Activated CD4-positive, CD25-positive, alpha-beta regulatory T cell treated with anti-CD3 and anti-CD28 coated beads, Interleukin-2, amount 50 U/mL, for 24 hours (primary cell): ENCODE measurements at regions not wholly inside any gene's neighbourhood (a gene's known extent, or its start where the extent isn't known, plus 50 kb on each side); places are given as distances from the start of the nearest gene placed in this dataset.
"Not testable (repeated sequence)": the region's sequence is repeated elsewhere in the genome, so short reads cannot be mapped to it uniquely, and the experiment has no call there.

ENCODE experiments used
- ATAC-seq, 2 donors: fragments of 150-1000 bp; cut with Tn5 transposase; one replicate each; pipeline ENCODE4 v1.10.0; 2021; ENCODE audit warnings: mild to moderate bottlenecking in 1 of 2, moderate library complexity in 1 of 2

DNA sequence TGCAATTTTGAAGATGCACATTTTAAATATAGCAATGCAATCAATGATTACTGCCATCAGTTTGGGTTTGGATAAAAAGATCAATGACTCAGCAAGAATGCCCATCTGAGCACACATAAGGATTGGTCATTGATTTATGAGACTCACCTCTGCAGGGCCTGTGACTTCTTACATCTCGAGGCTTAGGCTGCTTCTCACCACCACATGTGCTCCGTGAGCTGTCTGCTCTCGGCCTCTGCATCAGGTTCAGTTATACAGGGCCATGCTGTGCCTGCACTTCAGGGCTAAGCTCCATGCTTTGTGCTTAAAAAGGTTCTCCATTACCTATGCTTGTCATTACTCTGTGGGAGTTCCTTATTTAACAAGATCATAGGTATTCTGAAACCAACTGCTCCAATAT lies 887.5 kb downstream of the DIPK2A start:
- no peak for ATAC-seq

DNA sequence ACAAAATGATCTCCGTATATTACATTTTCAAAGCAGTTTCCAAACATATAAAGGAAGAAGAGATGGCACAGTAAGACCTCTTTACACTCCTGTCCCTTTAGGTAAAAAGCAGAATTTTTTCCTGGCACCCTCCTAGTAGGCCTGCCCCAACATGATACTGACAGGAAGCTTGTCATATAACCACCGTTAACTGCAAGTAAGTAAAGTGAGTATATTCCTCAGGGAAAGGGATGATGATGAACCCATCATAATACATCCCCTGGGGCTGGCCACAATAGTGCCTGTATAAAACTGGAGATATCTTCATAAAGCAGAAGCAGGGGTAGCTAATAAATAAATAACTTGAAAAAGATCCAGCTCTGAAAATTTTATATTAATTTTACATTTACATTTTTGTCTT lies 893.0 kb downstream of the DIPK2A start:
- no peak for ATAC-seq

GRCh38 chr3:144865948-144866347 lies 894.3 kb downstream of the DIPK2A start:
- no peak for ATAC-seq

- ATAC-seq = no peak
These were observed 894.9 kb downstream of the DIPK2A start for GRCh38 chr3:144866476-144866875.

DNA sequence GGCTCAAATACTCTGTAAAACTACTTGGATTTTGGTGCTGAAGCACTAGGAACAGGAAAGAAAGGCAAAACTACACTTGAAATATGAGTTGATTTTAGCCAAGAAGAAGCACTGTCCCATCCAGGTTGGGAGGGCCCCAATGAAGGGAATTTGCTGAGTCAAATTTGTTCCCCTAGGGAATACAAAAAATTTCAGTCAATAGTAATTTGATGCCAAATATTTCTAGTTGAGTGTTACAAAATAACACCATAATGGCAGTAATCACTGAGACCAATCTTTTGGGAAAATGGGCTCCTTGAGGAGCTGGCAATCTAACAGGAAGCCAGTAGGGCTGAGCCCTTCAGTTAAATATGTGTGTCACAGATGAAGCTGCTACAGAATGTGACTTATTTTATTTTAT lies 896.9 kb downstream of the DIPK2A start:
- ATAC-seq = no peak

GRCh38 chr3:144873066-144873465 lies 901.4 kb downstream of the DIPK2A start:
- no peak for ATAC-seq

DNA sequence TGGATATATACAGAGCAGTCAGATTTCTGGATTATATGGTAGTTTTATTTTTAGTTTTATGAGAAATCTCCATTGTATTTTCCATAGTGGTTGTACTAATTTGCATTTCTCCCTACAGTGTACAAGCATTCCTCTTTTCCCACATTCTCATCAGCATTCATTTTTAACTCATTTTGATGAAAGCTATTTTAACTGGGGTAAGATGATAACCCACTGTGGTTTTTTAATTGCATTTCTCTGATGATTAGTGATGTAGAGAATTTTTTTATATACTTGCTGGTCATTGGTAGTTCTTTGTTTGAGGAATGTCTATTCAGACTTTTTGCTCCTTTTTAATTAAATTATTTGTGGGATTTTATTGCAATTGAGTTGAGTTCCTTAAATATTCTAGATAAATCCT lies 903.6 kb downstream of the DIPK2A start:
- ATAC-seq = no peak

DNA sequence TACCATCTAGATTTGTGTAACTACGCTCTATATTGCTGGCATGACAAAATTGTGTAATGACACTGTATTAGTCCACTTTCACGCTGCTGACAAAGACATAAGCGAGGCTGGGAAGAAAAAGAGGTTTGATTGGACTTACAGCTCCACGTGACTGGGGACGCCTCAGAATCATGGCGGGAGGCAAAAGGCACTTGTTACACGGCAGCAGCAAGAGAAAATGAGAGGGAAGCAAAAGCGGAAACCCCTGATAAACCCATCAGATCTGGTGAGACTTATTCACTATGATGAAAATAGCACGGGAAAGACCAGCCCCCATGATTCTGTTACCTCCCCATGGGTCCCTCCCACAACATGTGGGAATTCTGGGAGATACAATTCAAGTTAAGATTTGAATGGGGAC lies 905.7 kb downstream of the DIPK2A start:
- no peak for ATAC-seq

DNA sequence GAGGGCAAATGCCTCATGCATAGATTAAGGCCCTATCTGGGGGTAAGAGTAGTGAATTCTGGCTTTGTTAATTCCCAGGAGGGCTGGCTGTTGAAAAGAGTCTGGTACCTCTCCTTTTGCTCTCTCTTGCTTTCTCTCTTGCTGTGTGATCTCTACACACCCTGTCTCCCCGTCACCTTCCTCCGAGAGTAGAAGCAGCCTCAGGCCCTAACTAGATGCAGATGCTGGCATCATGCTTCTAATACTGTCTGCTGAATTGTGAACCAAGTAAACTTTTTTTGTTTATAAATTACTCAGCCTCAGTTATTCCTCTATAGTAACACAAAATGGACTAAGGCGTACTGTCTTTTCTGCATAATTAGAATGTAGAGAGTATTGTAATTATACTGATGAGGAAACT lies 908.1 kb downstream of the DIPK2A start:
- no peak for ATAC-seq

DNA sequence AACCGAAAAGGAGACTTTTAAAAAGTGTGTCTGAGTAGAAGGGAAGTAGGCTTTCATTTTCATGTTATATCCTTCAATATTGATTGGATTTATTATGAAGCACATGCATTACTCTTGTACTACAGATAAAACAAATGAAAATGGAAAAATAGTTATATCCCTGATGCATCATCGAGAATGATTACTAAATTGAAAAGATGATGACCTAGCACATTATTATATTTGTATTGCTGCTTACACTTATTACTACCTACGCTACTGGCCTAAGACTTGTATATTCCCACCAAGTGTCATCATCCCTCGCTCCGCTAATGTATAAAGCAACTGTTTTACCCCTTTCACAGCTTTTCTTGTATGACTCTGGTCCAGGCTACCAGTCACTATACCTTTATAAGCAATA lies 922.4 kb downstream of the DIPK2A start:
- ATAC-seq = no peak

GRCh38 chr3:144894576-144894975 lies 923.0 kb downstream of the DIPK2A start:
- ATAC-seq = no peak

DNA sequence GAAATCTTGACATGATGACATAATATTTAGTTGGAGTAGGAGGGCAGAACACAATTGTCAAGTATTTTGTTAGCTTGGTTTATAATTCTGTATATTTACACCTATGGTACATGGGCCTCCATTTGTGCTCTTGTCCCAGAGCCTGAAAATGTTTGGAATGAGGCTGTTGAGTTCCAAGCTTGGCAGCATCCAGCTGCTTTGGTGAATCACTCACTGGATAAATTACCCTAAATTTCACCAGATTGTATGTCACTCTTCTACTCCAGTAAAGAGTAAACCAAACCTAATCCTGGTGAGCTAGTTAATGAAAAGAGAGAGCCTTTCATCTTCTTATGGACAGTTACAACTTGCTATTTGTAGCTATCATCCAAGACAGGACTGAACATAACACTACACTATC lies 928.7 kb downstream of the DIPK2A start:
- no peak for ATAC-seq

- ATAC-seq = not testable (repeated sequence)
These were observed 936.0 kb downstream of the DIPK2A start for GRCh38 chr3:144907581-144907980.

- no peak for ATAC-seq
These were observed 941.3 kb downstream of the DIPK2A start for GRCh38 chr3:144912968-144913367.

DNA sequence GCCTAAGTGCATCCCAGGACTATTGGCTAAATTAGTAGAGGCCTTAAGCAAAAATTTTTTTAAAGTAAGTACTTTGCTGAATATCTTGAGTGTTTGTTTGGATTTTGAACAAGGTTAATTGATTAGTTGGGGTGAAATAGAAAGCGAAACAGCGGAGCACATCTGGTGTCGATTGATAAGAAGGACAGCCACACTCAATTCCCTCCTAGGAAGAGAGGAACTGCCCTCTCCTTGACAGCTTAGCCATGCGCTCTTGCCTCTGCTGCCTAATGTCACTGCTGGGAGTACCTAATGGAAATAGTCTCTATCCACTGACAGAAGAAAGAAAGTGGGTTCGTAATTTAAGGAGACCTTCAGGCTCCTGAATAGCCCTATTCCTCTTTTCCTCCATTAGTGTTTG lies 943.6 kb downstream of the DIPK2A start:
- ATAC-seq = no peak

DNA sequence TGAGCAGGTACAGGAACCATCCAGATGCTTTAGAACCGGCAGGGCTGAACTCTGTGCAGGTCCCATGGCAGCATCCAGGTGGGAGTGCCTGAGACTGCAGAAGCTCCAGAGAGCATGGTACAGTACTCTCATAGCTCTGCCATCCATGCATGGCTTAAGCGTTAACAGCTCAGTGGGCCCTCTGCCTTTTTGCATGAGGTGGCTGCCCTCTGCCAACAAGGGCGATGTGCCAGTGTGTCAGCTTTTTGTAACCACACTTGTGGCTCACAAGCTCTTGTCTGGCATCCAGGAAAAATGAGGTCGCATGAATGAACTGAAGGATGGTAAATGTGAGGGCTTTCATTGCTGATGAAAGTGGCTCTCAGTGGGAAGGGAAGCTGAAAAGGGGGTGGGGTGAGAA lies 950.1 kb downstream of the DIPK2A start:
- ATAC-seq = no peak

- no peak for ATAC-seq
These were observed 951.6 kb downstream of the DIPK2A start for GRCh38 chr3:144923046-144923775.

DNA sequence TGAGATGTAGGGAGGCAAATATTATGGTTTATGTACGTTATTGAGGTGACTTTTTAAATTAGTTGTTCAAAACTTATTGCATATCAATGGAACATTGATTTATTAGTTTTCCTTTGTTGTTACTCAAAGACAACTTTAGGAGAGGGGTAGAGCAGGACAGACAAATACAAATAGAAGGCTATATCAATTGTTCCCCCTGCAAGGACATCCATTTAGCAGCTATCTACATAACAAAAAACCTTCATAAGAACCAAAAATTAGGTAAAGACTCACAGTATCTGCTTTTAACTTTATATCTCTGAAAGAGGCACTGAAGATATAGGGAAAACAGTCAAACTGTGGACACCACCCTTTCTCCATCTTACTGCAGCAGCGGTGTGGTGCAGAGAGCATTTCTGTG lies 958.8 kb downstream of the DIPK2A start:
- no peak for ATAC-seq

GRCh38 chr3:144931590-144931989 lies 960.0 kb downstream of the DIPK2A start:
- ATAC-seq = no peak

DNA sequence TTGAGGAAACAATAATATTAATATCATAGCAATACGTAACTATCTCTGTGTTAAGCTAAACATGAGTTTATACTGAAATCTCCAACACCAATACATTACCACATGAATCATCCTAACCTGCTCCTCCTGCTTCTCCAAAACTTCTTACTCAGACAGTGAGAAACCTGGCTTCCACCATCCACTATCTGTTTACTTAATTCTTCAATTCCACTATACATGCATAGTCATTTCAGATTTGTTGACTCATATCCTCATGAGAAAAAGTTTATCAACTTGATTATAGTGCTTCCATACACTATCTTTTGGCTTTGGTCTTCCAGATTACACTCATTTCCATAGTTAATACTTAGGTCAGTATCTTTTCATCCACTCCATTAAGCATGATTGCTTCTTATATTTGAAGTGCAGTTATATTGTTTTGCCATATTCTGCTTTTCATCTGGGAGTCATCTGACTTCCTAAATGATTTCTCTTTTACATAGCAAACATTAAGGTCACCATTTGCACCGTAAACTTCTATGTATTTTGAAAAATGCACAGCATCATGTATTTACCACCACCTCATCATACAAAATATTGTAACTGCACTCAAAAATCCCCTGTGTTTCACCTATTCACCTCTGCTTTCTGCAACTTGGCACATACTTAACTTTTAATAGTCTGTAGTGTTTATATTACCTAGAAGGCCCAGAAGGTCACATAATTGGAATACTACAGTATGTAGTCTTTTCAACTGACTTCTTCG lies 970.6 kb downstream of the DIPK2A start:
- ATAC-seq = no peak

GRCh38 chr3:144942838-144943197 lies 971.2 kb downstream of the DIPK2A start:
- ATAC-seq = no peak

DNA sequence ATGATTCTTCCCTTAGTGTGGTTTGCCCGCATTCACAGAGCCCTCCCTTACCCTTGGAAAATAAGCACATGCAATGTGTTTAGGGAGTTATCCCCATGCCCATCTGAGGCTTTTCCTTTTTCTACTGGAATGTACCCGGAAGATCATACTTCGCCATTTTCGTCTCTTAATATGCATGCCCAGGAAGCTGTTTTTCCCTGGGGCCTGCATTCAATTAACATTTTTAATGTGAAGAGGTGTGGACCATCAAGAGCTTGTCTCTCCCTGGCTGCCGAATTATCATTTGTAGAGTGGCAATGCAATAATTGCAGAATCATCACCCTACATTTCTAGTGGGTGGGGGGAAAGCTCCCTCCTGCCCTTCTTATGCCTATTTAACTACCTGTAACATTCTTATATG lies 976.3 kb downstream of the DIPK2A start:
- ATAC-seq = no peak

GRCh38 chr3:144948711-144949110 lies 977.1 kb downstream of the DIPK2A start:
- no peak for ATAC-seq

GRCh38 chr3:144953959-144954358 lies 982.3 kb downstream of the DIPK2A start:
- ATAC-seq = no peak
